D721Med (cell line): ENCODE measurements at regions not wholly inside any gene's neighbourhood (a gene's known extent, or its start where the extent isn't known, plus 50 kb on each side); places are given as distances from the start of the nearest gene placed in this dataset.
"Not testable (repeated sequence)": the region's sequence is repeated elsewhere in the genome, so short reads cannot be mapped to it uniquely, and the experiment has no call there.

ENCODE experiments used
- DNase-seq: peaks from one replicate; pipeline ENCODE4 v3.0.0; 2011; ENCODE audit warnings: low spot score; ENCODE audit not compliant: insufficient read length
- FAIRE-seq: peaks from 2 replicates; lab custom pipeline; 2011; peaks lifted over from hg19 to GRCh38; lab: Jason Lieb, UNC
- CTCF ChIP-seq: IDR thresholded peaks from 2 replicates; pipeline ENCODE4 v1.5.1; 2012; ENCODE audit warnings: mild to moderate bottlenecking, control low read depth; ENCODE audit not compliant: insufficient read depth; ENCODE audit errors: missing control alignments

DNA sequence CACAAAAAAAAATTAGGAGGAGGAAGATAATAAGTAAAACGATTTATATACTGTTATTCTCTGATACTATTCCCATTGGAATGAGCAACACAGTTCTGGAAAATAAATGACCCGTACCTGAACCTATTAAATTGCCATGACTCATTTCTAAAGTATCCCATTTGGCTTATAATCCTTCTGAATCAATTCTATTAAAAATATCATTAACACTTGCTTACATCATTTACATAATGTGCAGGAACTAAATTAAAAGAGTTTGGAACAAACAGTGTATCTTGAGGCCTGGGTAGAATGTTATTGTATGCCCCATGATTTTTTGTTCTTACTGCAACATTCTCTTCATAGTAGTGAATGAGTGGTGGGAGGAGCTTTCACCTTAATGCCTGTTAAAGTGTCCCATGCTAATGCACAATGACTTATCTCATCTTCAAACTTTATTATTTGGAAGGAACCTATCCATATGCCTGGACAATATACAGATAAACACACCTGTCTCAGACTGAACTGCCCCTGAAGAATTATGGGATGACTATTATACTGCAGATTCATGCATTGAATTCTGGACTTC, 549.9 kb upstream of the ACVR2A start:
- no peak for FAIRE-seq
- no peak for TF ChIP-seq CTCF
- DNase-seq: no peak

GRCh38 chr2:147293991-147294824, 550.6 kb upstream of the ACVR2A start:
- DNase-seq (no peak), FAIRE-seq (no peak)
- no peak for TF ChIP-seq CTCF

- DNase-seq (no peak), FAIRE-seq (no peak)
- TF ChIP-seq CTCF: no peak
Observed at GRCh38 chr2:147288131-147288530, 556.7 kb upstream of the ACVR2A start.

GRCh38 chr2:147275943-147276342, 568.9 kb upstream of the ACVR2A start:
- DNase-seq (no peak), FAIRE-seq (no peak)
- TF ChIP-seq CTCF: no peak

DNA sequence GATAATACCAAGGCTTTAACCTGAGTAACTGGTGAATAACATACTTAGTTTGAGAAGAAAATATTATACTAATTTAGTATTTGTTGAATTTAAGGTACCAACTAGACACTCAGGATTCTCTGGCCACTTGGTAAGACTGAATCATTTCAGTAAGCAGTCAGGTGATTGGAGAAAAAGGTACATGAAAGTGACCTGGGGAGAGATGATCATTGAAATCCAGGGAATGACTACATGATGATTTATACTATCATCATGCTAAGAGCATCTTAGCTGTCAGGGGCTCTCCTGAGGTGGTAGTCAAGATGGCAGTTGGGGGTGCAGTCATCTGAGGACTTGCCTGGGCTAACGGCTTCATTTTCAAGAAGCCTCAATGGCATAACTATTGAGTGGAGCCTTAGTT, 571.2 kb upstream of the ACVR2A start:
- TF ChIP-seq CTCF: no peak
- no peak for FAIRE-seq
- DNase-seq: no peak

GRCh38 chr2:147273106-147273505, 571.7 kb upstream of the ACVR2A start:
- no peak for TF ChIP-seq CTCF
- DNase-seq (no peak), FAIRE-seq (no peak)

- FAIRE-seq, DNase-seq: not testable (repeated sequence)
Observed at GRCh38 chr2:147269581-147269980, 575.2 kb upstream of the ACVR2A start.
